ENCODE measurements at regions not wholly inside any gene's neighbourhood (a gene's known extent, or its start where the extent isn't known, plus 50 kb on each side); places are given as distances from the start of the nearest gene placed in this dataset.

DNA sequence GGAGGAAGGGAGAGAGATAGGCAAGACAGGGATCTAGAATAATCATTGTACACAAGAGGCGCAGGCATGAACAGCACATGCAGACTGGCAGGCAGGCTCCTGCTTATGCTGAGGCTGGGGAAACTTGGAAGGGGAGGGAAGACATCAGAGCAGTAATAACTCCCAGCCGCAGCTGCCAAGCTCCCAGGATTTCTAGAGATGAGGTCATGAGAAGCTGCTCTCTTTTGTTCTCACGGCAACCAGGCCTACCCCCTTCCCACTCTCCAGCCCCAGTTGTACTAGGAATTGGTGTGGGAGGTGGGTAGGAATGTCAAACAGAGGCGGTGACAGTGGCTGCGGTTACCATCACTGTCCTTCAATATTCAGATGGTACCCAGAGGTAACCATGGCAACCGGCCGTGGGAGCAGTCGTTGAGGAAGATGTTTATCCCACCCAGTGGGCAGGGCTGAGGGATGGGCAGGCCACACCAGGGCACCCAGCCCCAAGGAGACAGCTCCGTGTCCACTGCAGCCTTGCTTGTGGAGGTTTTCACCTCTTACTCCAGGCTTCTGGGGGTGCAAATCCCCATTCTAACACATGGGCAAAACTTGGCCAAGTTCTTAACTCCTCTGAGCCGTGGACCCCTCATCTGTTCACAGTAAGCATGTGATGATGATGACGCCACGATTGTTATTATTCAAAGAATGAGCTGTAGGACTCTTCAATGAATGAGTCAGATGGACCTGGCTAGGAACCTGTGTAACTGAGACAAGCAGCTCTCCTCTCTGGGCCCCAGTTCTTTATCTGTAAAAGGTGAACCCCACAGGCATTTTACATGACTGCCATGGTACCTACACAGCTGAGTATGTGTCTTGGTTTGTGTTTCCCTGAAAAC, 360.8 kb upstream of the PROK2 start:
- no peak for DNase-seq

- DNase-seq = no peak
Observed at GRCh38 chr3:72144773-72145505, 360.0 kb upstream of the PROK2 start.

DNA sequence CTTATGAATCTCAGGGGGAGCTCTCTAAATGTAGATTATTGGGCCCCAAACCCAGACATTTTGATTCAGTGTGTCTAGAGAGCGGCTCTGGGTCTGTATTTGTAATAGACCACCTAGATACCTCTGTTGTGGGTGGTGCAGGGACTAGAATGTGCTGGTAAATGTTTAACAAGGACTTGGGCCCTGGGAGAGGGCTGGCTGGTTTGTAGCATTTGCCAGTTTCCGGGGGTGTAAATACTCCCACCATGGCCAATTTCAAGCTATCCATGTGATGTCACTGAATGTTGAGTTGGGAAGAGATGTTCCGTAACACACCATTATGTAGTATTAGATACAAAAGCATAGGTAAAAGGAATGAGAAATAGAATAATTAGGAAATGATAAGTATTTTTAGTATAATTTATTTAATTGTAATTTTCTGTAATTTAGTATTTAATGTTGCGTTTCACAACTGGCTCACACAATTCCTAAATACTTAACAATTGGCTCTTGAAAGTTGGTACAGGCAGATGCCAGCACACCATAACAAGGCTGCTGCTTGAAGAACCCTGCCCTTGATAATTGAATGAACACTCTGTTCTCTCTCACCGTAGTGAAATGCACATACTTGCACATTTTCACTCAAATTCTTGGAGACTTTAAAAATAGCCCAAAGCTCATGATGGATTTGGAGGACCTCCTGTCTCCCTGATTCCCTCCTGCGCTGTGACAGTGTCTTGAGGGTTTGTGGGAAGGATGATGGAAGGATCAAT, 359.2 kb upstream of the PROK2 start:
- no peak for DNase-seq

DNA sequence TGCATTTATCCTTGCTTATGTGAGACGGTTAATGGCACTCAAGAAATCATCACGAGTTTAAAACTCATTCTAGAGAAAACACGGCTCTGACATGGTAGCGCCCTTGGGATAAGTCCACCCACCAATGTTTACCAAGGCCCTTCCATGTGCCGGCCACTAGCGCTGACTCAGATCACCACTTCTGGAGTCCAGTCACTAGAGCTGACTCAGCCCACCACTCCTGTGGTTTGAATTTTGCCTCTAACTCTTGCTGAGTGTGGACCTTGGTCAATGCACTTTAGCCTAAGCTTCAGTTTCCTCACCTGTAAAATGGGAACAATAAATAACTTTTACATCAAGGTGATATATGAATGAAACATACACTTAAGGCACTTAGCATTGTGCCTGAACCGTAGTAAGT, 358.4 kb upstream of the PROK2 start:
- DNase-seq = no peak

- no peak for DNase-seq
Observed at GRCh38 chr3:72142028-72142427, 357.1 kb upstream of the PROK2 start.

DNA sequence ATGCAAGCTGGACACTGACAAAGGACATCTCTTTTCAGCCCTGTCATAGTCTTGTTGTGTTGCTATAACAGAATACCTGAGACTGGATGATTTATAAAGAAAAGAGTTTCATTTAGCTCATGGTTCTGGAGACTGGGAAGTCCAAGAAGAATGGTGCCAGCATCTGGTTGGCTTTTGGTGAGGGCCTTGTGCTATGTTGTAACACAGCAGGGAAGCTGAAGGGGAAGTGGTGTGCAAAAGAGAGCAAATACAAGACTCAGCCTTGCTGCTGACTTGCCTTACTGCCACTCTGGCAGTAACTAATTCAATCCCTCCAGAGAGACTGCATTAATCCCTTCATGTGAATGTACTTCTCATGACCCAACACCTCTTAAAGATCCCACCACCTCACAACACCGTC, 356.3 kb upstream of the PROK2 start:
- no peak for DNase-seq

GRCh38 chr3:72139316-72139715, 354.4 kb upstream of the PROK2 start:
- DNase-seq = no peak

- no peak for DNase-seq
Observed at GRCh38 chr3:72137865-72138861, 353.2 kb upstream of the PROK2 start.

GRCh38 chr3:72135636-72136035, 350.7 kb upstream of the PROK2 start:
- DNase-seq = no peak

DNA sequence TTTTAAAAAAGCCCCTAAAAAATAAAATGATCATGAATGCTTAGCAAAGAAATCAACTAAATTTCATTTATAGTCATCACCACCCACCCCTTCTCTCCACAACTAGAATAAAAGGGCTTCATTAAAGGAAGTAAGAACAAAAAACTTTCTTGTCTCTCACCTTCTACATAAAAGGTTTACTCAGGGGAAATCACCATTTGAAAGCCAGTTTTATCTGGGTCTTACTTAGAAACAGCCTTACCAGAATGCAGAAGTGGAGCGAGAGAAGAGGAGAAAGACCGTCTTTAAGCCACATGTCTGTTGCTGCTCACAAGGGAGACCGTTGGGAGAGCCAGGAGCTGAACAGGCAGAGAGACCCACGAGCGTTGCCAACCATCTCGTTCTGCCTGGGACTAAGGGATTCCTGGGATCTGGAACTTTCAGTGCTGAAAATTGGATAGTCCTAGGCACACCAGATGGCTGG, 350.1 kb upstream of the PROK2 start:
- DNase-seq = no peak

- DNase-seq = no peak
Observed at GRCh38 chr3:72133329-72134011, 348.5 kb upstream of the PROK2 start.

DNA sequence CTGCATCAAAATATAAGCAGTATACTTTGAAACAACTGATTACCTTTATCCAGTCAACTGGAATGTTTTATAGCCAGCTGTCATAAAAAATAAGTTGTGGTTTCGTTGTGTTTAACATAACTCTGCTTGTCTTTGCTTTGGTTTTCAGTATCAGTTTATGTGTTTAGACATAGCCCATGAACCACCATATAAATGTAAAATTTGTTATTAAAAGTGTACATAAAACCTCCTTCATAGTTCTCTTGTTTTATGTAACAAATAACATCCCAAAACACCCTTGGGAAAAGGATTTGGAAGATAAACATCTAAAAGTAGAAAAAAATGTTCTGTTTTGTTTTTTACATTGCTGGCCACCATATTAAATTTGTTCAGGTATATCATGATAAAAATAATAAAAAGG, 347.0 kb upstream of the PROK2 start:
- no peak for DNase-seq

DNA sequence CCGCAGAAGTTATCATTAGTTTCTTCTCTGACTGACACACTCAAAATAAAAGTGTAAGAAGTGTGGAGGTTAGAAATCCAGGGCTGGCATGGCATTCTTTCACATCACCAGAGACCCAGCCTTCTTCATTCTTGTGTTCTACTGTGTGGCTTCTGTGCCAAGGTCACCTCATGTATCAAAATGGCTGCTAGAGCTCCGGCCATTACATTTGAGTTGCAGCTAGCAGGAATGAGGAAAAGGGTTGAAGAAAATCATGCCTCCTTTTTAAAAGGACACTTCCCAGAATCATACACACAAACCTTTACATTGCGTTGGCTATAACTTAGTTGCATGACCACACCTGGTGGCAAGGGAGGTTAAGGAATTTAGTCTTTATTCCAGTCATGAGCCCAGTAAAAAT, 345.6 kb upstream of the PROK2 start:
- DNase-seq = no peak

- DNase-seq = no peak
Observed at GRCh38 chr3:72129501-72130094, 344.6 kb upstream of the PROK2 start.

- no peak for DNase-seq
Observed at GRCh38 chr3:72128921-72129320, 344.0 kb upstream of the PROK2 start.

- no peak for DNase-seq
Observed at GRCh38 chr3:72127844-72128243, 342.9 kb upstream of the PROK2 start.

- DNase-seq = no peak
Observed at GRCh38 chr3:72127224-72127612, 342.3 kb upstream of the PROK2 start.

DNA sequence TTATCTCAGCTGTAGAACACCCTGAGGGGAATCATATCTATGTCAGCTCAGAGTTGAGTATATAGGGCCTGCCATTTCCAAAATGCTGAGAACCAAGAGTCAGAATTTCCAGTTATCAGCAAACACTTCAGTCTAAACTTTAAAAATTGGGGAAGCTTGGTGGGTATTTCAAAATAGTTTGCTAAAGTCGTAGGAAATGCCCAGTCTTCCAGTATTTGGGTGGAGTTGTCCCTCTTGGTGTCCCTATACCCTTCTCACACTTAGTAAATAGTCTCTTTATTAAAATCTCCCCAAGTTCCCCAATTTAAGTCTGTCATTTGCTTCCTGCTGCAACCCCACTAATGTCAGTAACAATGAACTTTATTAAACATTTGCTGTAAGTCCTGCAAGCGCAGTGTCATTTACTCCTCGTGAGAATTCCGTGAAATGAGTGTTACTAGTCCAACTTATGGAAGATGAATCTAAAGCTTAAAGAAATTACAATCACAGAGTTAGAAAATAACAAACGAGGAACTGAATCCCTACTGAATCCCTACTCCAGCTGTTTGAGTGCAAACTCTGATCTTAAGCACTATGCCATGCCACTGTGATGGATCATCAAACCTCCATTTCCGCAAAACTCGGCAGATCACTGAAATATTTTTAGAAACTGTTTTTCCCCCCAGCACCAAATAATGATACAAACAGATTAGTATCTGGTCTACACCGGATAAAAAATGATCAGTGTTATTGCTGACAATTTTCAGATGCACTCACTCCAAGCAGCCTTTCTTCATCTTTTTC, 341.7 kb upstream of the PROK2 start:
- no peak for DNase-seq

DNA sequence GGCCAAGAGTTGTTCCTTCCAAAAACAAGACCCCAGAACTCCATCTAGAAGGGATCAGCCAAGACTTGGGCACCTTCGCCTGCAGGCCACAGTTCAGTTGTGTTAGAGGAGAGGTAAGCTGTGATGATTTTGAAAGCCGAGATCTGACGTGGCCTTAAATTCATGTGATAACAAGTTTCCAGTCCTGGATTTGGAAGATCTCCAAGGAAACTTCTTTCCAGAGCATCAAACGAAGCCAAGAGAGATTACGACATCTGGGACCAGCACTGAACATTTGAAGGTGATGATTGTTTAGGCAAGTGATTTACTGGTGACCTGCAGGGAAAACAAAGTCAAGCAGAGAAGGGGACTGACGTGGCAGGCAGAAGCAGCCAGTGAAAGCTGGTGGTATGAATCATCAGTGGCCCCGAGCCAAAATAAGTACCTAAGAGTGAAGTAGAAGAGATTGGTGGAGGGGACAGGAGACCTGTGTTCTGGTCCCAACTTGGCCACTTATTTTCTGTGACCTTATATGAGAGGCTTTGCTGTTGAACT, 339.0 kb upstream of the PROK2 start:
- no peak for DNase-seq

All from T-helper 9 cell (primary cell).